GM12875 (cell line): ENCODE measurements at regions not wholly inside any gene's neighbourhood (a gene's known extent, or its start where the extent isn't known, plus 50 kb on each side); places are given as distances from the start of the nearest gene placed in this dataset.

Experiments
- H3K4me3 ChIP-seq: one replicate; pipeline ENCODE4 v1.5.1; 2011; ENCODE audit warnings: low read depth, low read length, control low read depth
- TF ChIP-seq, protein P1 (sequence below): IDR thresholded peaks from 2 replicates; pipeline ENCODE4 v1.5.1; 2011; ENCODE audit warnings: low read depth, mild to moderate bottlenecking, control low read depth, inconsistent platforms, low read length, moderate library complexity, borderline replicate concordance; ENCODE audit not compliant: insufficient read depth

DNA sequence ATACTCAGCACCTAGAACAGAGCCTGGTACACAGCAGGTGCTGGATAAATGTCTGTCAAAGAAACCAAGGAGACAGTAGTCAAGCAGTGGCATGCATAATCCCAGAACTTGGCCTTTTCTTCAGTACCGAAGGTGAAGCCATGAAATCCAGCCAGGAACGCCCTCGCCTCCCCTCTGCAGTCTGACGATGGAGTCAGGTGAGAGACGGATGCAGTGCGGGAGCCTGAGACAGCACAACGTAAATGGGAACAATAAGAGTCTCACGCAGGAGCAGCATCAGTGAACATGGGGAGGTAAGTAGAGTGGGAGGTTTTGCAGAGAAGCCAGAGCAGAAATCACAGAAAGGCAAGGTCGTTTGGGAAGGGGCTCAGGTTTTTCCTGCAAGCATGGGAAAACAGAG lies 389.3 kb upstream of the MYT1L start:
- no peak overlapping the region for H3K4me3 ChIP-seq
- TF ChIP-seq, protein P1, sequence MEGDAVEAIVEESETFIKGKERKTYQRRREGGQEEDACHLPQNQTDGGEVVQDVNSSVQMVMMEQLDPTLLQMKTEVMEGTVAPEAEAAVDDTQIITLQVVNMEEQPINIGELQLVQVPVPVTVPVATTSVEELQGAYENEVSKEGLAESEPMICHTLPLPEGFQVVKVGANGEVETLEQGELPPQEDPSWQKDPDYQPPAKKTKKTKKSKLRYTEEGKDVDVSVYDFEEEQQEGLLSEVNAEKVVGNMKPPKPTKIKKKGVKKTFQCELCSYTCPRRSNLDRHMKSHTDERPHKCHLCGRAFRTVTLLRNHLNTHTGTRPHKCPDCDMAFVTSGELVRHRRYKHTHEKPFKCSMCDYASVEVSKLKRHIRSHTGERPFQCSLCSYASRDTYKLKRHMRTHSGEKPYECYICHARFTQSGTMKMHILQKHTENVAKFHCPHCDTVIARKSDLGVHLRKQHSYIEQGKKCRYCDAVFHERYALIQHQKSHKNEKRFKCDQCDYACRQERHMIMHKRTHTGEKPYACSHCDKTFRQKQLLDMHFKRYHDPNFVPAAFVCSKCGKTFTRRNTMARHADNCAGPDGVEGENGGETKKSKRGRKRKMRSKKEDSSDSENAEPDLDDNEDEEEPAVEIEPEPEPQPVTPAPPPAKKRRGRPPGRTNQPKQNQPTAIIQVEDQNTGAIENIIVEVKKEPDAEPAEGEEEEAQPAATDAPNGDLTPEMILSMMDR, result no peak

DNA sequence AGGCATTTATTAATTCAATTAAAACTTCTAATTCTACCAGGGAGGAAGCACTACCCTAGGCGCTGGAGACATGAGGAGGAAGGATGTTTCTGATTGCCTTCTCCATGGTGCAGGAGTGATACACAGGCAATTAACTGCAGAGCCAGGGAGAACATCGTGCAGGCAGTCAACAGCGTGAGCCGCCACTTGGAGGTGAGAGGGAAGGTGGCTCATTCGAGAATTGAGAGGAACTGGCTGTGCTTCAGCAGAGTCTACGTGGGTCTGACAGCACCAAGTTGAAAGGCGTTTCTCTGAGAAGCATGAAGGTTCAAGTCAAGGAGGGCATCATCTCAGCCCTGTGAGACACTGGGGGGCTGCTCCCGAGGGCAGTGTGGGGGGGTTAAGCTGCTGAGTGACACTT lies 388.7 kb upstream of the MYT1L start:
- TF ChIP-seq, protein P1, result no peak
- no peak overlapping the region for H3K4me3 ChIP-seq

DNA sequence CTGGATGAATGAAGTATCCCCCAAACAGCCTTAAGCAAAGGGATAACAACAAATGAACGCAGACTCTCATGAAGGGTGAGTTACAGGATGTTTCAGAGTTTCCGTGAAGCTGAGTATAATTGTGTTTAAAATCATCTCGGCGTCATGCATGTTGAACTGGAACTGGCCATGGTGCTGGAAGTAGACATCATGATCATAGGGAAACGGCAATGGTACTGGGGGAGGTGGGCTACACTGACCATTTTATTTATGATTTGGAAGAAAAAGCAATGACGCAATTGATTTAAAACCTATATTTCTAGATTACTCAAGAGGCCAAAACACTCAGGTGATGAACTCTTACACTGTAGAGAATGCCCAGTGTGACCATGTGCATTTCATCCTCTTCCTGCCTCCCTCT lies 387.9 kb upstream of the MYT1L start:
- TF ChIP-seq, protein P1, result no peak
- no peak overlapping the region for H3K4me3 ChIP-seq

DNA sequence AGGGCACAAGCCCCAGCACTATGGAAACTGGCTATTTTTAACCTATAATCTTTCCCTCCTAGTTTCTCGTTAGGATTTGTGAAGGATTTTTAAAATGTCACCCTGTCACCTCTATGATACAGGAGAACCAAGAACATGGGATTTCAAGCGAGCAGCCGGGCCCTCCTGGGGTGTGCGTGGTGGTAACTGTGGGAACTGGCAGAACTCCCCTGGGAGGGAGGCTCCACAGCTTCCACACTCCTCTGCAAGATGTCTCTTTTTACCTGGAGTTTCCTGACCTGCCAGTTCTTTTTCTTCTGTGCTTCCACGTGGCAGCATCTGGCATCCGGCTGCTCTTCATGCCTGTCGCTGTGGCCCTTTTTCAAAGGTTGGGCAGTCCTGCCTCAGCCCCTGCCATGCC lies 386.3 kb upstream of the MYT1L start:
- TF ChIP-seq, protein P1, result no peak
- H3K4me3 ChIP-seq, result no peak overlapping the region

DNA sequence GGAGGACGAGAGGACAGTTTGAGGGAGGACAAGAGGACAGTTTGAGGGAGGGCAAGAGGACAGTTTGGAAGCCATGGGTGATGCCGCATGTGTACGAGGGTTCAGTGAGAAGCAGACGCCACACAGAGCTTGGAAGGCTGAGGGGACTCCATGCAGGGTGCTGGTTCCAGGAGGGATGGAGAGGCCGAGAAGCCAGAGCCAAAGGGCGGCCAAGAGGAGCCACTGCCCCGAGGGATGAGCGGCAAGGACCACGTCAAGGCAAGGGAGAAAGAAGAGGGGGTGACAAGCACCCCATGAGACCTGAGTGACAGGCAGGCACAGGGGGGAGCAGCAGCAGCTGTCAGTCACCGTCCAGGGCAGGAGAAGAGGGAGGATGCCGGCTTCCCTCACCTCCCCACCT lies 385.7 kb upstream of the MYT1L start:
- TF ChIP-seq, protein P1, result no peak
- no peak overlapping the region for H3K4me3 ChIP-seq

DNA sequence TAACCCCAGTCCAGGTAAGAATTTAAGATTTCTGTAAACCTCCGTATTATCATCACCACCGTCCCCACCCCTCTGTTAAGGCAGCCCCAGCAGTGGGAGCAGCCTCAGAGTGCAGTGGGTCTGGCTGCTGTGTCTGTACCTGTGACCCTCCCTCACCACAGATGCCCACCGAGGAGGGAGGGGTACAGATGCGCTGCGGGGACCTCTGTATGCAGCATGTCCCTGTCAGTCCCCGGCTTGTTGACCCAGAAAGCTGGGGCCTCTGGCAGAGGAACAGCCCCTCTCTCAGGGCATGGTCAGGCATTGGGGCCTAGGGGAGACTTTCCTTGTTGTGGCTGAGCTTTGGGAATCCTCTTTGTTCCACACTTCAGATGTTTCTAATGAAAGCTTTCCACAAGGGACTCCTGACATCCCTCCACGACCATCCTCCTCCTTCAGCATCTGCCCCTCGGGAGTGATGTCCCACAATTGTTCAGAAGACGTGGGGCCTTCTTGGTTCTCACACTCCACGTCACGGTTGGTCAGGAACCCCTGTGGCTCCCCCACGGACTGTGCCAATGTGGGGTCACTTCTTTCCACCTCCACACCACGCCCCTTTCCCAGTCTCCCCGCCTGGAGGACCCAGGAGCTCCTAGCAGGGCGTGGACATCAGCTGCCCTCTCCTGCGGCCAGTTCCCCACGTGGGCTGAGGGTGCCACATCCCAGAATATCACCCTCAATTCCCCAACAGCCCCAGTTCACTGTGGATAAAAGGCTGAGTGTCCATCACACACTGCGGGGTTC lies 384.2 kb upstream of the MYT1L start:
- TF ChIP-seq, protein P1, result no peak
- no peak overlapping the region for H3K4me3 ChIP-seq

DNA sequence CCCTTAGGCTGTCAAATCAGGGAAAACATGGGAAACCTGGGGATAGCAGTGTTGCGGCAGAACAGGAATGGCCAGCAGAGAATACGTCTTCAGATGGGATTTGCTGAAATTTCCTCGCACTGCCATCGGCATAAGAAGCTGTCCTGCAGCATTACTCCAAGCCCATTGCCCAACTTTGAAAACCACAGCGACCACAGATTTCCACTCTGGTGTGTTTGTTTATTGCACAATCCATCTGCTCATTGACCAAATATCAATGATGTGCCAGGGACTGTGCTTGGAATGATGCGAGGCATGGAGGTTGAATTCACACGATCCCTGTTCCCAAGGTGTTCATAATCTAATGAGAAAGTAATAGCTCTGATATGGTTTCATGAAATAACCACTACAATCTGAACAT lies 383.3 kb upstream of the MYT1L start:
- TF ChIP-seq, protein P1, result no peak
- no peak overlapping the region for H3K4me3 ChIP-seq
